Activated T-helper 9 cell treated with anti-CD3 and anti-CD28 coated beads, Interleukin-2, amount 50 U/mL, for 16 hours (primary cell): ENCODE measurements at regions not wholly inside any gene's neighbourhood (a gene's known extent, or its start where the extent isn't known, plus 50 kb on each side); places are given as distances from the start of the nearest gene placed in this dataset.
"Not testable (repeated sequence)": the region's sequence is repeated elsewhere in the genome, so short reads cannot be mapped to it uniquely, and the experiment has no call there.

Experiments used
- DNase-seq: peaks from one replicate; pipeline ENCODE4 v3.0.0-alpha.2; 2020; ENCODE audit warnings: low read depth

DNA sequence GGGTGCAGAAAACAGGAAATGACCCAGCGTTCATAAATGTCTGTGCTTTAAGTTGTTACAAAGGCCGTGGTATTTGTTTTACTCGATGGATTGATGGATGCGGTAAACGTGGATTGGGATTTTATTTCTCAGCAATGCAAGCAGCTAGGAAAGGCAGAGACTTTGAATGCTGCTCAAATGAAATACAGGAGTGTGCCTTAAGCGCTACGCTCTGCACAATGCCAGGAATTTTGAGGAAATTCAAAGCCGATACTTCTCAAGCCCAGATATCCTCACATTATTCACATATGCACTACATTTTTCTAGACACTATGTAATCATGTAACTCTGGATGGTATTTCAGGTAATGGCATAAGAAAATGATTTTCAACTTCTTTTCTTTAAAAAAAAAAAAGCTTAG lies 514.3 kb upstream of the ADARB2 start:
- DNase-seq: no peak

DNA sequence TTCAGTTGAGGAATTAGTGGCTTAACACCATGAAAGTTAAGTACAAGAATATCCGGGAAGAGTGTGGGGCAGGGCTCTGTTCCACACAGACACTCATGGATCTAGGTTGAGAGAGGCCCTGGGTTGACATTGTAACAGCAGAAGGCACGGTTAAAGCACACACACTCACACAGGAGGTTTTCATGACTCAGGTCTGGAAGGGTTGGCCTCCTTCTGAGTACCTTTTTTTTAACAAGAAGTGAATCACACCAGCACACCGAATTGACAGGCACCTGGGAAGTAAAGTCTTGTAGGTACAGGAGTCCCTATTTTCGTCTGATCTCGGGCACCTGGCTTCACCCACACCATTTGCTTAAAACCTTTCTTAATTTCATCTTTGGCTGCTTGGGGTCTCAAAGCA lies 509.4 kb upstream of the ADARB2 start:
- no peak for DNase-seq

DNA sequence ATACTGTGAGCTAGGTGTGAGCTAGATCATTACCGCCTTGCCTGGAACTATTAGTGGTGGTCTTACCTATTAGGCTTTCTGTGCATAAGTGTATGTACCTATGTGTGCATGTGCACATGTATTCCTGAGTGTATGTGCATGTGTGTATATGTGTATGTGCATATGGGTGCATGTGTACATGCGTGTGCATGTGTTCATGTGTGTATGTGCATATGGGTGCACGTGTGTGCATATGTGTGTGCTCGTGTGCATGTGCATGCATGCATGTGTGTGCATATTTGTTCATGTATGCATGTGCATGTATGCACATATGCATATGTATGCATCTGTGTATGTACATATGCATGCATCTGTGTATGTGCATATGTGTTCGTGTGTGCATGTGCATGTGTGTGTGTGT lies 508.3 kb upstream of the ADARB2 start:
- DNase-seq: no peak

DNA sequence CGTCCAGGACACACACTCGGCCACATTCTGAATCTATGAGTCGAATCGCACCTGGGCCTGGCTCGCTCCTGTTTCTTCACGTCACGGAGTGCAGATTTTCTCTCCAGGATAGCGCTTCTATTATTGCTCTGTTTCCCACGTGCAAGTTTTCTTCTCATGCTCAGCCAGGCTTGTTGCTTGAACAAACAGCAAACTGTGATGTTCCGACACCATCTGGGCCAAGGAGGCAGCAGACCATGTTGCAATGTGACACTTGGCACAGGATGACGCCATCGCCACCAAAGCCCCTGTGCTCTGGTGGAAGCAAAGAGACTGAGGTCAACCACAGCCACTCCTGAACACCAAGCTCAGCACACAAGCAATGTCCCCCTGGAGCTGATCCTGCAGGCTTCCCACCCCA lies 507.1 kb upstream of the ADARB2 start:
- DNase-seq: no peak

DNA sequence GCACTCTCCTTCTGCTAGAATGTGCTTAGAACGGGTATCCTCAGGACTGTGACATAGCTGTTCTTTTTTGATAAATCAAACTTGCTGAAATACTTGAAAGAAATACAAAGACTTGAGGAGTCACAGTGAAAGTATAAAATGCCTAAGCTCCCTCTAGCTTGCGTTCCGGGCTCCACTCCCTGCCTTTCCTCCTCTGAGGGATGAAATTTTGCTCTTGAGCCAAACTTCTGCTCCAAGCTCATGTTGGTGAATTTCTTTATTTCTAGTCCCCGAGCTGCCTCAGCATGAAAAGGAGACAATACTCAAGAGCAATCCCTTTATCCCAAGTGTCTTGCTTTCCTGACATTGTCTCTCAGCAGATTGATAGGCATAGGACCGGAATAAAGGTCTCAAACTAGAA lies 499.6 kb upstream of the ADARB2 start:
- DNase-seq: no peak

DNA sequence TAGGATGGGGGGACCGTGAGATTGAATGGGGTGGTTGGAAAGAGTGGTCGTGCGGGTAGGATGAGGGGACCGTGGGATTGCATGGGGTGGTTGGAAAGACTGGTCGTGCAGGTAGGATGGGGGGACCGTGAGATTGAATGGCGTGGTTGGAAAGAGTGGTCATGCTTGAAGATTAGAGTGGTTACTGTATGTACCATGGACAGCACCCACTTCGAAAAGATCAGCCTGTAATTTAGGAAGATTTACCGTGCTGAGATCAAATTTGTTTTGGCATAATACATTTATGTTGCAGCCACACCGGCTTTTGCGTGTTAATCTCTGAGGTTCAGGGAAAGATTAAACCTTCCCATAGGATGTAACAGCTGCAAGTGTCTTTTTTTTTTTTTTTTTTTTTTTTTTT lies 495.2 kb upstream of the ADARB2 start:
- DNase-seq: no peak

DNA sequence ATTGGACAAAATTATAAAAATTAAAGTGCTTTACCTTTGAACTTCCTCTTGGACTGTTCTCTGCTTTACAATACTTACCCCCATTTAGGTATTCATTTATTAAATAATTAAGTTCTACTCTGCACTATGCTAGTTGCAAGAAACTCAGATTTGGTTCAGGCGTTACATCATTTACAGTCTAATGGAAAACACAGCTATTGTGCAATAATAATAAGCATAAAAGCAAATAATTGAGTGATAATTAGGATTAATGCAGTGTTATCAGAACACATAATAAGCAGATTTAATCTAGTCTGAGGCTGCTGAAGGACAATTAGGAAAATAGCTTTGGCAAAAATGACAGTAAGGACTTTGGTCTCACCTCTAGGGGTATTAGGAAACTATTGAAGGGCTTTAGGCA lies 493.2 kb upstream of the ADARB2 start:
- DNase-seq: no peak

DNA sequence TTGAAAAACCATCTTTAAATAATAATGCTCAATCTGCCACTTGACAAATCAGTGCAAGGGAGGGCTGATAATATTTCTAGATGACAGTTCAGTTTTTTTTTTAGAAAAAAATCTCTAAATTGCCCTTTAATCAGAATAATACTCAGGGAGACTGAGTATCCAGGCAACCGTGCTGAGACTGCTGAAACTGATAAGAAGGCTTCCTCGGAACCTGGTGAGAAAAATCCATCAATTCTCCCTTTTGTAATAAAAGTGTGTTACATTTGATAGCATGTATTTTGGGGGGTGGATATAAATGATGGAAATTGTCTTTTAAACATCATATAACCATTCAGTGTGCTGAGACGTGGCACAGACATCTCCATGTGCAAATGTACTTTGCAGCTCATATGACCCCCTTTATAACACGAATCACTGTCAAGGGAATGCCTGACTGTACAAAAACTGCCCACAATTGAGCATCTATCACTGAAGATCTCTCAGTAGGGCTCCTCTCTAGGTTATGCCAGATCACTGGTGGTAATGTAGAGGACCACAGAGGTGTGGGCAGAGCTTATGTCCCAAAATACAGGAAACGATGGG lies 491.1 kb upstream of the ADARB2 start:
- no peak for DNase-seq

DNA sequence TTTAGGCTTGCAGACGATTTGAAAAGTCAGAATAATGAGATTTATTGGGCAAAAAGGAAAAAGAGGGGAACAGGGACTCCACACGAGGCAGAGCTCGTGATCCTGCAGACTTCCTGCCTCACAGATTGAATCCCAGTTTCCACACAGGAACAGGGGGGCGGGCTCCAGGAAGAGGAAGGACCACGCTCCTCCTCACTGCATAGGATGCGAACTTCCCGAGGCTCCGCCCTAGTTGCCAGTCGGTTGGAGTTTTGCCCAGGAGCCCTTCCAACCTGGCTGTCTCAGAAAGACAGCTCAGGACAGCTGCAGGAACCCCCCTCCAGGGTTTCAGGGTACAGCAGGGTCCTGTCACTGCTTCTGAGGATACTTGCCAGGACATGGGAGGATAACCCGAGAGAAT lies 488.3 kb upstream of the ADARB2 start:
- DNase-seq: no peak

DNA sequence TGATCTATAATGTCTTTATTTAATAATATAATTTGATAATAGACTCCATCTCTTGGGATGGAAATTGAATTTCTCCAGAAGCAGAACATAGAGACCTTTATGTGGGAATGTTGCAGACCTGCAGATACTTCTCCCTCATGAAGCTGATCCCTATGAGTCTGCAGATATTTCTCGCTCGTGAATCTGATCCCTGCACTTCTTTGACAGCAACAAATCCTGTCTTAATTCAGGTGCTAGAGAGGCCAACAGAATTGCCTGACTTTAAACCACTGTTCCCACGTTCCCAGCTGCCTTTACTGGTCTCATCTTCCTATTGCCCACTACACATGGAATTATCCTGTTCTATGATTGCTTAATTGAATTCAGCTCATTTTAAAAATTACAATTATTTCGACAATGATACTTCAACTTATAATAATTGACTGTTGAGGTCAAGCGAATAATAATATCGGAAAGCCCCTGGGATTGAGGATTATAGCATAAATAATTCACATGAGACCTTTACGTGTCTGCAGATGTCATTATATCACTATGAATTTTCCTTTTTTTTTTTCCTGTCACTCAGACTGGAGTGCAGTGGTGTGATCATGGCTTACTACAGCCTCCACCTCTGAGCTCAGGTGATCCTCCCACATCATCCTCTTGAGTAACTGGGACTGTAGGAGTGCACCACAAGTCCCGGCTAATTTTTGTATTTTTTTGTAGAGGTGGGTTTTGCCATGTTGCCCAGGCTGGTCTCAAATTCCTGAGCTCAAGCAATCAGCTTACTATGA lies 486.4 kb upstream of the ADARB2 start:
- DNase-seq: no peak

DNA sequence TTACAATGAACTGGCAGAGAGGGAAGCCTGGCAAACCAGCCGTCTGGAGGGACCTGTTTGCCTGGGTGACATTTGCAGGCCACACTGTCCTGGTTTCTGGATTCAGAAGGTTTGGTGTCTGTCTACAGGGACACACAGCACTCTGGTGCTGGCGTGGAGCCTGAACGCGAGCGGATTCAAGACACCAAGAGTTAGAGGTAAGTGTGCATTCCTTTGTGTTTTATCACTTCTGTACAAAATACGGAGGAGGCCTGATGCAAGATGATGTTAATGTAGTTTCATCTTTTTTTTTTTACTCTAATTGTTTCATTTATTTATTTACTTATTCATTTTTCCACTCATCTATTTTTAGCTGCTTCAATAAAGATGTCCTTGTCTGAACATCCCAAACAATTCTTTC lies 485.3 kb upstream of the ADARB2 start:
- DNase-seq: no peak

DNA sequence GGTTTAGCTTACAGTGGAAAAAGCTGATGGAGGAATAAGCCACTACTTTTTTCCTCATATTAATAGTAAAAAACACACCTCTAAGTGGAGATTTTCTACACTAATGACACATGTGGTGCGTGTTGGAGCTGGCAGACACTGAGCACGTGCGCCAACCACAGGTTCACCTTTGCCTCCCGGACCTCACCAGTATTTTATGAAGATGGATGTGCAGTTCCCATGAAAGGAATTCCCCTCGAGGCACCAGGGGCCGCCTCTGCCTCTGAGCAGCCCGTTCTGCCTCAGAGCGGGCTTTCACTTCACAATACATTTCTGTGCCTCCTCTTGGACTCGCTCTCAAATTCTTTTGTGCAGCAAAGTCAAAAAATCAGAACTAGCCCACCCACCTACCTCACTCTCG lies 477.5 kb upstream of the ADARB2 start:
- DNase-seq: no peak

DNA sequence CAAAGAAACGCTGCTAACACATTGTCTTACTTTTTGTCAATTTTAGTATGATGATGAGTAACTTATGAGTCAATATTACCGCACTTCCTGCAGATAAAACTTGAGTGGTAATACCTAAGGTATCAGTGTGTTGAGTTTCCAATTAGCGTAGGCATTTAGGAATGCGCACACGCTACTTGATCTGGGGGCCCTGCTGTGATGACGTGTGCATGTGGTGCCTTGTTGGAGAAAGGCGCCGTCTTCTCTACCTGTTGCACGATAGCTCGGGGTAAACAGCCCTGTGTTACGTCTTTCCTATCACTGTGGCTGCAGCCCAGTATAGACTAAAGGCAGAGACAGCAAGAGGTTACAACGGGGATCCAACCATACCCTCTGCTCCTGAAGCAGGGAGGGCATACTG lies 476.8 kb upstream of the ADARB2 start:
- DNase-seq: no peak

DNA sequence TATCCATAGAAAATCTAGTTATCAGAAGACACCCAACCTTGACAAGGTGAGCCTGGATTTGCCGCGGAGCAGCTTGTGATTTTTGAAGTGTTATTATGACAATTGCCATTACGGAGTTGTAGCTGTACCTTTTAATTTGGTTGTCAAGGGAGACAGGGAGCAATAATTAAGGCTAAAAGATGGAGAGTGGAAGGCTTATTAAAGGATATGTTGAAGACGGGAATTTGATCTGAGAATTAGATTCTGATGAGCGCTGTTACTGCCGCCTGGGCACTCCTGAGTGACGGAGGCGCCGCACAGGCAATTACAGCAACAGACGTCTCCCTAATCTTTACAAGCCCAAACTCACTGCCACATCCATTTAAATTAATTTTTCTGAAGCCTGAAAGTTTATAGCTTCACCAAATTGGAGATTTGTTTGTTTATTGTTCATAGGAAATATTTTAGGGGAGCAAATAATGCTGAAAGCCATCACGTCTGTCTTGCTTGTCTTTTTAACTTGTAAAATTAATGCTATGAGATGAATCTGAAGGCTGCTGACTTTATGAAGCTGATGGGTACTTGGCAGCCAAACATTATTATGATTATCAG lies 475.0 kb upstream of the ADARB2 start:
- DNase-seq: no peak

DNA sequence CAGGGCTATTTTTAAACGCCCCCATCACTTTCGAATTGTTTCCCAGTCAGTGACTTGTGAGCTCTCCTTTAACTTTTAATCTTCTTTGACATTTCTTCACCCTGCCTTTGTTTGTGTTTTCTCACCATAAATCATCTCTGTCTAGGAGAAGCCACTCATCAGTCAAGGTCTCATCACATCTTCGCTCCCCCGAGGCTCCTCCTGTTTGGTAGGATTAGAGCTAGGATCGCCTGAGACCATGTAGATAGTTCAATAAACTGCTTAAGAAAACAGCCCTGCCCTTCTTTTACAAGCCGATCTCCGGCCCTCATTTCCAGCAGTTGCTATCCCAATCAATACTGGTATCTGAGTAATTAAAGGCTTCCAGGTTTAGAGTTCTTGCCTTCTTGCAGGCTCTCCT lies 472.8 kb upstream of the ADARB2 start:
- no peak for DNase-seq

DNA sequence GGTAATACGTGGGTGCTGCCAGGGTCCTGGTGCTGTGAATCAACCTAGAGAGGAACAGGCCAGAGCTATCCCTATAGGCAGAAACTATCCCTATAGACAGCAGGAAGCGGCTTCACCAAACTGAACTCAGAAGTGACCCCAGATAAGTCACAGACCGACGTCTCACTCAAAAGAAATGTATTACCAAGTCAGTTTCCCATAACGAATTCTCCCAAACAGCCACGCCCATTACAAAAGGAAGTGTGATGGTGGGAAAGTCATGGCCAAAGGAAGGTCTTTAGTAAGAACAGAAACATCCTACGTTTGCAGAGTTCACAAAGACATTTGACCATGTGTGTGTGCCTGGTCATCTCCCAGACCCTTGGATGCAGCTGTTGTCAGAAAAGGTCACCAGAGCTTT lies 470.8 kb upstream of the ADARB2 start:
- DNase-seq: no peak

DNA sequence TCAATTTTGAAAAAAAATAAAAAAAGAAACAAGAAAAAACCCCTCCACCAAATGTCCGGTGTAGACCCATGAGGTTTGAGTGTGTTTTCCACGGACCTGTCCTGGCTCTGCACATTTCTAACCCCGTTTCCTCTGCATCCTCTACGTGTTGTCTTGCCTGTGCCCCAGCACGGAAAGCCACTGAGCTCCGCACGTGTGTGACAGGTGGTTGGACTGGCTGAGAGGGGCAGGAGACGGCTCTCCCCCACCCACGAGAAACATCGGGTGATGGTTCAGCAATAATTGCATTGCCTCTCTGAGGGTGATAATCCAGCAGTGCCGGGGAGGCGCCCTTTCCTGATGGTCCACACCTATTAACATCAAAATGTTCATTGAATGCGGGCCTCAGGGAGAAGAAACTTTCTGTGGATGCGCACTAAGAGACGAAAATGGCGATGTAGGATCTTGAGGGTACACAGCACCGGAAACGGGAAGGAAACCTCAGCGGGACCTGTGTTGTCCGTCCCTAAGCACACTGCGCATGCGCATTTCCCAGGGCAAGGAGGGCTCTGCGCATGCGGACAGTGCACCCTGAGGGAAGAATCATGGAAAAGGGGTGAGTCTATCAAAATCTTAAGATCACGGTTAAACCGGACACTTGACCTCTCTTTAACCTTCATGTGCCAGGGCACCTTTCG lies 470.1 kb upstream of the ADARB2 start:
- DNase-seq: no peak

DNA sequence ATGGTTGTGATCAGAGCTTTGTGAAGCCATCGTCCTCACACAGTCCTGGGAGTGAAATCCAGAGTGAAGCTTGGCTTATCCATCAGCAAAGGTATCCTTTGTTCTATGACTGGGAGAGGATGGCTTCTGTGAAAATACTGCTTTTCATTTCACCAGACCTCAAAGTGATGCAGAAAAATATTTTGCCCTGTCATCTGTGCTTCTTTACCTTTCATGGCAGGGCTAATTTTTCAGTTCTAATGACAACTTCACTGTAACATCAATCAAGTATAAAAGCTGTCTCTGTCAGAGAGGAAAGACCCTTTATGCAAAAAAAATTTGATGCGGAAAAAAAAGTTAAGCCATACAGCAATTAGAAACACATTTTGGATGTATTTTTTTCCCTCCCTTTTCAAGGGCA lies 468.1 kb upstream of the ADARB2 start:
- DNase-seq: no peak

DNA sequence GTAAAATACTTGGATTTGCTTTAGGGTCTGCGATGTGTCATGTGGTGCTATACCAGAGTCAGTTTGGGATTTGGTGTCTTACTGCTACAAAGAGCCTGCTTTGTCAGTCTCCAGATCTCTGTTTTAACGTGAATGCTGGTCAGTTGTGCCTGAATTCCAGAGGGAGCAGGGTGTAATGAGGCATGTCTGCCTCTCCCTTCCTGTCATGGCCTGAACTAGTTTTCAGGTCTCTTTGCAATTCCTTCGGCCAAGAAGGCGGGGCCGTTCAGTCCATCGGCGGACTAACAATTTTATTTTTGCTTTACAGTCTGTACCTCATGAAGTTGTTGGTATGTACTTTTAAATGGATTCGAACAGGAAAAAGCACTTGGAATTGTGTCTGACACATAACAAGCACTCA lies 465.1 kb upstream of the ADARB2 start:
- DNase-seq: no peak

DNA sequence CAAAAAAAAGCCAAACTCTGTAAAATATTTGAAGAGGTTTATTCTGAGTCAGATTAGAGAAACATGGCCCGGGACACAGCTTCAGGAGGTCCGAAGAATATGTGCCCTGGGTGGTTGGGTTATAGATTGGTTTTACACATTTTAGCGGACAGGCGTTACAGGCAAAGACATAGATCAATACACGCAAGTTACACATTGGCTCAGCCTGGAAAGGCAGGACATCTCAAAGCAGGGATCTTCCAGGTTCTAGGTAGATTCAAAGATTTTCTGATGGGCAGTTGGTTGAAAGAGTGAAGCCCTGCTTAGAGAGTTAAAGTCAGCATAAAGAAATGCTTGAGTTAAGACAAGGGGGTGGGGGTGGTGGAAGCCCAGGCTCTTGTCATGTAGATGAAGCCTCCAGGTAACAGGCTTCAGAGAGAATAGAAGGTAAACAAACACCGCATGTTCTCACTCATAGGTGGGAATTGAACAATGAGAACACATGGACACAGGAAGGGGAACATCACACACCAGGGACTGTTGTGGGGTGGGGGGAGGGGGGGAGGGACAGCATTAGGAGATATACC lies 464.3 kb upstream of the ADARB2 start:
- no peak for DNase-seq

DNA sequence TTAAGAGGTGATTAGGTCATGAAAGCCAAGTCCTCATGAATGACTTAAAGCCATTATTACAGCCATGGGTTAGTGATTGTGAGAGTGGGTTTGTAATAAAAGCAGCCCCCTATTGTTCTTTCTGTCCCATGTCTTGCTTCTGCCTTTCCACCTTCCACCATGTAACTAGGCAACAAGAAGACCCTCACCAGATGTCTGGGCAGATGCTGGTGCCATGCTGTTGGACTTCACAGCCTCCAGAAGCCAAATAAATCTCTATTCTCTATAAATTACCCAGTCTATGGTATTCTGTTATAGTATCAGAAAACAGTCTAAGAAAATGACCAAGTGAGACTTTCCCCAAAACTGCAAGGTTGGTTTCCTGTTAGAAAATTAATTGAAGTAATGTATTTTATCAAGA lies 460.3 kb upstream of the ADARB2 start:
- DNase-seq: no peak

DNA sequence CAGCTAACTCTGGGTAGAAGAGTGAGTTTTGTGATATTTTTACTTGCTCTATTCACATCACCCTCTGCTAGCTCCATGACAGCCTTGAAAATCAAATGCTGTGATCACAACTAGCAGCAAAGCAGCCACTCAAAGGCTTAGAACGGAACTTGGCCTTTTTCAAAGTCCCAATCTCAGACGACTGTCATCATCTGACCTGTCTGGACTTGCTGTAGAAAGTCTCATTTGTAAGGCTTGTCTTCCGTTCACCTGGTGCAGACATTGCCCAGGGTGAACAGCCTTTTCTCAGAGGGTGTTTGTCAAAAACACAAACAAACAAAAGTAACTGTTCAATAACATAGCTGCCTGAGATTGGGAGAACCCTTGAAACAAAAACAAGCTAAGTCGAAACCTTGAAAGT lies 458.9 kb upstream of the ADARB2 start:
- DNase-seq: no peak

DNA sequence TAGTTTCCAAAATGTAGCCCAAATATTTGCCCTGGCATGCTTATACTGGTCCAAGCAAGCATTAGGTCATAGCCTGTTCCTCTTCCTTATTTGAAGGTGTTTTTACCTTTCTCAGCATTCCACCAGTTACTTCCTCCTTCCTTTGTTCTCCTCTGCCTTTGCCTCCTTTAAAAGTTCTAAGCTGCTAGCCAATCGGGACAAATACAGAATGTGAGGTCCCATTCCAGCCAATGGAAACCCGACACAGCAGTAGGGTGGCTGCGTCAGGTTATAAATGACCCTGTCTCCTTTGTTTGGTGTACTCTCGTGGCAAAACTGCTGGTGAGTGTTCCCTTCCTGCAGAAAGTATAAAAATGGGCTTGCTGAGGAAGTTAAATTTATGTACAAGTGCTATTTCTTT lies 452.0 kb upstream of the ADARB2 start:
- not testable (repeated sequence) for DNase-seq
